HCT116 (cell line): ENCODE measurements at regions not wholly inside any gene's neighbourhood (a gene's known extent, or its start where the extent isn't known, plus 50 kb on each side); places are given as distances from the start of the nearest gene placed in this dataset. TPM values are rescaled to one million over a fixed set of nuclear protein-coding genes. Genes with fewer than 3 reads are reported as not detected.

Experiments used
- ATAC-seq: fragments of 200-7000 bp; cut with Tn5 transposase; 2 replicates; pipeline ENCODE4 v1.9.1; 2020; ENCODE audit warnings: mild to moderate bottlenecking, moderate library complexity
- BruUV-seq: library from RNA; stranded (reverse); fragments of 400-500 nt; replicated peaks from 2 replicates; lab custom pipeline; 2021; lab: Mats Ljungman, UMichigan
- CTCF ChIA-PET: fragments of 300-600 bp; sonication (Branson Sonifier 250); formaldehyde crosslinking; loops from one replicate; lab custom pipeline; 2021; ENCODE audit warnings: antibody characterized with exemption; lab: Charles Lee
- POLR2A ChIA-PET: fragments of 300-600, 350-600 bp; sonication (Branson Sonifier 250); formaldehyde crosslinking; loops from one replicate; lab custom pipeline; 2021; ENCODE audit warnings: antibody characterized with exemption; lab: Charles Lee
- RAD21 ChIA-PET, 2 experiments: fragments of 300-600 bp; sonication (Branson Sonifier 250); formaldehyde crosslinking; loops; one replicate each; lab custom pipeline; 2023; ENCODE audit warnings: low total read pairs in 2 of 2; ENCODE audit not compliant: uncharacterized antibody in 2 of 2, unreplicated experiment in 2 of 2, low non-redundant PET in 1 of 2; lab: Charles Lee
- DNase-seq: peaks from one replicate; pipeline ENCODE4 v3.0.0-alpha.2; 2010; ENCODE audit warnings: low read depth, low spot score
- H2AFZ ChIP-seq: fragments of 200-600 bp; shearing (Covaris generic), sonication (generic); 2 replicates; pipeline ENCODE4 v1.6.1; 2017; ENCODE audit warnings: low read depth, mixed run types, mixed read lengths, antibody characterized with exemption, low read length; ENCODE audit not compliant: poor library complexity, severe bottlenecking
- H3K27ac ChIP-seq: 2 replicates; pipeline ENCODE4 v1.5.1; 2012; ENCODE audit warnings: low read depth, low read length
- H3K27me3 ChIP-seq: fragments of 200-600 bp; sonication (generic); 2 replicates; pipeline ENCODE4 v1.6.1; 2016; ENCODE audit warnings: mixed run types, low read length, mixed read lengths; ENCODE audit not compliant: insufficient read depth
- H3K36me3 ChIP-seq, 2 experiments: fragments of 200-500 bp in 1 of 2; fragments of 200-600 bp in 1 of 2; sonication (Bioruptor generic) in 1 of 2; sonication (generic) in 1 of 2; 2 replicates each; pipeline versions ENCODE4 v1.5.1 to v1.6.1; 2014 to 2016; ENCODE audit warnings: low read length in 2 of 2, inconsistent platforms in 1 of 2, mixed read lengths in 1 of 2, mixed run types in 1 of 2; ENCODE audit not compliant: insufficient read depth in 2 of 2, control insufficient read depth in 1 of 2
- H3K4me1 ChIP-seq, 2 experiments: fragments of 200-600 bp in 1 of 2; sonication (generic) in 1 of 2; 2 replicates each; pipeline versions ENCODE4 v1.5.1 to v1.6.1; 2012 to 2017; ENCODE audit warnings: low read length in 2 of 2, inconsistent platforms in 1 of 2, mild to moderate bottlenecking in 1 of 2, mixed read lengths in 1 of 2, mixed run types in 1 of 2, moderate library complexity in 1 of 2; ENCODE audit not compliant: insufficient read depth in 2 of 2, control insufficient read depth in 1 of 2
- H3K4me2 ChIP-seq: fragments of 200-600 bp; sonication (generic); 2 replicates; pipeline ENCODE4 v1.6.1; 2017; ENCODE audit warnings: mixed run types, low read length, mixed read lengths
- H3K4me3 ChIP-seq, 2 experiments: fragments of 200-600 bp in 1 of 2; sonication (generic) in 1 of 2; replicated peaks in 1 of 2; 2 replicates each; pipeline ENCODE4 v1.5.1; 2011 to 2016; ENCODE audit warnings: low read length in 2 of 2, control low read depth in 1 of 2, low read depth in 1 of 2, mild to moderate bottlenecking in 1 of 2, mixed read lengths in 1 of 2, mixed run types in 1 of 2
- H3K79me2 ChIP-seq: fragments of 200-600 bp; sonication (generic); 2 replicates; pipeline ENCODE4 v1.6.1; 2017; ENCODE audit warnings: mild to moderate bottlenecking, mixed run types, low read length, moderate library complexity, mixed read lengths; ENCODE audit not compliant: insufficient read depth
- H3K9ac ChIP-seq: fragments of 200-600 bp; sonication (generic); 2 replicates; pipeline ENCODE4 v1.6.1; 2016; ENCODE audit warnings: low read length, mixed read lengths
- H3K9me2 ChIP-seq: fragments of 200-600 bp; sonication (generic), shearing (Covaris generic); 2 replicates; pipeline ENCODE4 v1.6.1; 2017; ENCODE audit warnings: mixed run types, mild to moderate bottlenecking, moderate library complexity; ENCODE audit not compliant: insufficient read depth
- H3K9me3 ChIP-seq, 2 experiments: fragments of 200-500 bp in 1 of 2; fragments of 200-600 bp in 1 of 2; sonication (Bioruptor generic) in 1 of 2; sonication (generic) in 1 of 2; 2 replicates each; pipeline ENCODE4 v1.6.1; 2014 to 2017; ENCODE audit warnings: low read length in 2 of 2, mixed read lengths in 2 of 2, inconsistent platforms in 1 of 2, low read depth in 1 of 2, mild to moderate bottlenecking in 1 of 2, mixed run types in 1 of 2, moderate library complexity in 1 of 2; ENCODE audit not compliant: control insufficient read depth in 1 of 2, insufficient read depth in 1 of 2
- H4K20me1 ChIP-seq: fragments of 200-600 bp; sonication (generic), shearing (Covaris generic); 2 replicates; pipeline ENCODE4 v1.6.1; 2017; ENCODE audit warnings: mixed run types, mild to moderate bottlenecking, moderate library complexity; ENCODE audit not compliant: insufficient read depth
- CTCF ChIP-seq, 3 experiments: fragments of 200-600 bp in 1 of 3; sonication (generic) in 1 of 3; IDR thresholded peaks in 2 of 3; conservative IDR thresholded peaks in 1 of 3; 2 replicates each; pipeline ENCODE4 v1.5.1; 2012 to 2017; ENCODE audit warnings: low read depth in 2 of 3, low read length in 2 of 3, antibody characterized with exemption in 1 of 3, borderline replicate concordance in 1 of 3, control low read depth in 1 of 3, mild to moderate bottlenecking in 1 of 3, mixed read lengths in 1 of 3, mixed run types in 1 of 3, moderate library complexity in 1 of 3; ENCODE audit not compliant: insufficient read depth in 1 of 3
- EGR1 ChIP-seq: IDR thresholded peaks from 2 replicates; pipeline ENCODE4 v1.6.1; 2012; ENCODE audit warnings: low read depth
- EZH2 ChIP-seq: fragments of 200-600 bp; sonication (generic); IDR thresholded peaks from 2 replicates; pipeline ENCODE4 v1.6.1; 2017; ENCODE audit warnings: antibody characterized with exemption, mixed run types
- EZH2phosphoT487 ChIP-seq: fragments of 200-600 bp; IDR thresholded peaks from 2 replicates; pipeline ENCODE4 v1.6.1; 2018; ENCODE audit warnings: antibody characterized with exemption, borderline replicate concordance
- POLR2AphosphoS5 ChIP-seq: IDR thresholded peaks from 2 replicates; pipeline ENCODE4 v1.6.1; 2011; ENCODE audit warnings: mild to moderate bottlenecking, low read depth, low read length, moderate library complexity
- SIN3A ChIP-seq: IDR thresholded peaks from 2 replicates; pipeline ENCODE4 v1.6.1; 2012; ENCODE audit warnings: low read depth
- SP1 ChIP-seq: IDR thresholded peaks from 2 replicates; pipeline ENCODE4 v1.6.1; 2012; ENCODE audit warnings: low read depth
- SRF ChIP-seq: IDR thresholded peaks from 2 replicates; pipeline ENCODE4 v1.6.1; 2012; ENCODE audit warnings: low read depth
- TCF7L2 ChIP-seq: IDR thresholded peaks from 2 replicates; pipeline ENCODE4 v1.7.0; 2011; ENCODE audit warnings: borderline replicate concordance, inconsistent platforms; ENCODE audit not compliant: insufficient read depth, insufficient read length; ENCODE audit errors: extremely low read depth
- ZNF274 ChIP-seq: fragments of 200-500 bp; sonication (Bioruptor generic); IDR thresholded peaks from 2 replicates; pipeline ENCODE4 v1.6.1; 2014; ENCODE audit warnings: mild to moderate bottlenecking, low read depth, low read length, inconsistent platforms
- intact Hi-C: fragments of 100-400 bp; cut with micrococcal nuclease; formaldehyde crosslinking; loops from 2 replicates; pipeline ENCODE4 v1.10.0; 2022
- microRNA-seq: library from miRNA; unstranded; fragments of <30 nt; microRNA quantifications from one replicate; pipeline ENCODE4, GENCODE V29; 2016; ENCODE audit warnings: borderline number of aligned reads
- TF ChIP-seq, protein P1 (sequence below): IDR thresholded peaks from 2 replicates; pipeline ENCODE4 v1.6.1; 2012; ENCODE audit warnings: low read depth

- Histone ChIP-seq H3K79me2 (no peaks in the 10 kb centered on the region), H3K36me3 (no peaks in the 10 kb centered on the region), H3K27me3 (no peaks in the 10 kb centered on the region), H3K9me2 (no peaks in the 10 kb centered on the region), H3K9me3 (no peaks in the 10 kb centered on the region), H4K20me1 (no peaks in the 10 kb centered on the region), H3K4me2 (no peak overlapping the region), H3K4me3 (no peak overlapping the region), H3K4me1 (no peaks in the 10 kb centered on the region), H3K9ac (no peak overlapping the region), H3K27ac (no peak overlapping the region), H2AFZ (no peak overlapping the region)
- intact Hi-C loops, result no loop called here
- CTCF ChIA-PET, result no interaction called here
- POLR2A ChIA-PET, result no interaction called here
- TF ChIP-seq EZH2, result no peak
- TF ChIP-seq SIN3A, result no peak
- TF ChIP-seq SRF, result no peak
- TF ChIP-seq SP1, result no peak
- TF ChIP-seq POLR2AphosphoS5, result no peak
- TF ChIP-seq EGR1, result no peak
- no peak for TF ChIP-seq EZH2phosphoT487
- TF ChIP-seq ZNF274, result no peak
- no peak for TF ChIP-seq TCF7L2
- TF ChIP-seq, protein P1, sequence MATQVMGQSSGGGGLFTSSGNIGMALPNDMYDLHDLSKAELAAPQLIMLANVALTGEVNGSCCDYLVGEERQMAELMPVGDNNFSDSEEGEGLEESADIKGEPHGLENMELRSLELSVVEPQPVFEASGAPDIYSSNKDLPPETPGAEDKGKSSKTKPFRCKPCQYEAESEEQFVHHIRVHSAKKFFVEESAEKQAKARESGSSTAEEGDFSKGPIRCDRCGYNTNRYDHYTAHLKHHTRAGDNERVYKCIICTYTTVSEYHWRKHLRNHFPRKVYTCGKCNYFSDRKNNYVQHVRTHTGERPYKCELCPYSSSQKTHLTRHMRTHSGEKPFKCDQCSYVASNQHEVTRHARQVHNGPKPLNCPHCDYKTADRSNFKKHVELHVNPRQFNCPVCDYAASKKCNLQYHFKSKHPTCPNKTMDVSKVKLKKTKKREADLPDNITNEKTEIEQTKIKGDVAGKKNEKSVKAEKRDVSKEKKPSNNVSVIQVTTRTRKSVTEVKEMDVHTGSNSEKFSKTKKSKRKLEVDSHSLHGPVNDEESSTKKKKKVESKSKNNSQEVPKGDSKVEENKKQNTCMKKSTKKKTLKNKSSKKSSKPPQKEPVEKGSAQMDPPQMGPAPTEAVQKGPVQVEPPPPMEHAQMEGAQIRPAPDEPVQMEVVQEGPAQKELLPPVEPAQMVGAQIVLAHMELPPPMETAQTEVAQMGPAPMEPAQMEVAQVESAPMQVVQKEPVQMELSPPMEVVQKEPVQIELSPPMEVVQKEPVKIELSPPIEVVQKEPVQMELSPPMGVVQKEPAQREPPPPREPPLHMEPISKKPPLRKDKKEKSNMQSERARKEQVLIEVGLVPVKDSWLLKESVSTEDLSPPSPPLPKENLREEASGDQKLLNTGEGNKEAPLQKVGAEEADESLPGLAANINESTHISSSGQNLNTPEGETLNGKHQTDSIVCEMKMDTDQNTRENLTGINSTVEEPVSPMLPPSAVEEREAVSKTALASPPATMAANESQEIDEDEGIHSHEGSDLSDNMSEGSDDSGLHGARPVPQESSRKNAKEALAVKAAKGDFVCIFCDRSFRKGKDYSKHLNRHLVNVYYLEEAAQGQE, result no peak
- TF ChIP-seq CTCF (IDR thresholded peaks at IDR 0.05 in 2 of 3, conservative IDR thresholded peaks at IDR 0.05 in 1 of 3; ENCODE audit: borderline replicate concordance in 1 of 3, insufficient read depth in 1 of 3, low read depth in 2 of 3, low read length in 2 of 3), result no peak
- no TSS peak for BruUV-seq
- no peak for DNase-seq
- RAD21 ChIA-PET, result no interaction called here
- no peak for ATAC-seq
These were observed 51.7 kb upstream of the RASSF8 start for GRCh38 chr12:25906651-25907340.

Small RNA genes in the stretch of these regions (microRNA-seq; reads per million reads assigned to microRNA genes)
- gene MIR4302, result not detected
